ENCODE measurements at regions not wholly inside any gene's neighbourhood (a gene's known extent, or its start where the extent isn't known, plus 50 kb on each side); places are given as distances from the start of the nearest gene placed in this dataset.

- TF ChIP-seq CTCF (conservative IDR thresholded peaks at IDR 0.05; ENCODE audit: low read depth, low read length): no peak
- no peak for TF ChIP-seq MAFK (IDR thresholded peaks at IDR 0.05; ENCODE audit: low read depth, low read length)
- TF ChIP-seq MXI1 (IDR thresholded peaks at IDR 0.05; ENCODE audit: borderline replicate concordance, low read depth, low read length): no peak
- TF ChIP-seq RAD21 (IDR thresholded peaks at IDR 0.05; ENCODE audit: low read length): no peak
- TF ChIP-seq POLR2A (IDR thresholded peaks at IDR 0.05; ENCODE audit: low read depth, low read length): no peak
- no peak for TF ChIP-seq ELK1 (IDR thresholded peaks at IDR 0.05; ENCODE audit: borderline replicate concordance, low read depth, low read length)
- TF ChIP-seq SMC3 (IDR thresholded peaks at IDR 0.05; ENCODE audit: low read depth, low read length): no peak
- no peak for TF ChIP-seq BHLHE40 (IDR thresholded peaks at IDR 0.05; ENCODE audit: low read depth, low read length)
- TF ChIP-seq FOS (IDR thresholded peaks at IDR 0.05; ENCODE audit: low read depth, low read length): no peak
- TF ChIP-seq USF2 (IDR thresholded peaks at IDR 0.05; ENCODE audit: low read depth, low read length): no peak
- TF ChIP-seq RCOR1 (IDR thresholded peaks at IDR 0.05; ENCODE audit: insufficient replicate concordance, low read length): no peak
- TF ChIP-seq CEBPB (IDR thresholded peaks at IDR 0.05; ENCODE audit: low read depth, low read length): no peak
- no peak for TF ChIP-seq RFX5 (IDR thresholded peaks at IDR 0.05; ENCODE audit: low read depth, low read length)
These were observed 143.7 kb upstream of the CSF3R start for GRCh38 chr1:36626435-36626834.

Measured in IMR-90 (cell line).